ENCODE measurements at regions not wholly inside any gene's neighbourhood (a gene's known extent, or its start where the extent isn't known, plus 50 kb on each side); places are given as distances from the start of the nearest gene placed in this dataset.
A peak's percentile ranks its signal among the peaks of the same experiment; 100 is the strongest.

DNA sequence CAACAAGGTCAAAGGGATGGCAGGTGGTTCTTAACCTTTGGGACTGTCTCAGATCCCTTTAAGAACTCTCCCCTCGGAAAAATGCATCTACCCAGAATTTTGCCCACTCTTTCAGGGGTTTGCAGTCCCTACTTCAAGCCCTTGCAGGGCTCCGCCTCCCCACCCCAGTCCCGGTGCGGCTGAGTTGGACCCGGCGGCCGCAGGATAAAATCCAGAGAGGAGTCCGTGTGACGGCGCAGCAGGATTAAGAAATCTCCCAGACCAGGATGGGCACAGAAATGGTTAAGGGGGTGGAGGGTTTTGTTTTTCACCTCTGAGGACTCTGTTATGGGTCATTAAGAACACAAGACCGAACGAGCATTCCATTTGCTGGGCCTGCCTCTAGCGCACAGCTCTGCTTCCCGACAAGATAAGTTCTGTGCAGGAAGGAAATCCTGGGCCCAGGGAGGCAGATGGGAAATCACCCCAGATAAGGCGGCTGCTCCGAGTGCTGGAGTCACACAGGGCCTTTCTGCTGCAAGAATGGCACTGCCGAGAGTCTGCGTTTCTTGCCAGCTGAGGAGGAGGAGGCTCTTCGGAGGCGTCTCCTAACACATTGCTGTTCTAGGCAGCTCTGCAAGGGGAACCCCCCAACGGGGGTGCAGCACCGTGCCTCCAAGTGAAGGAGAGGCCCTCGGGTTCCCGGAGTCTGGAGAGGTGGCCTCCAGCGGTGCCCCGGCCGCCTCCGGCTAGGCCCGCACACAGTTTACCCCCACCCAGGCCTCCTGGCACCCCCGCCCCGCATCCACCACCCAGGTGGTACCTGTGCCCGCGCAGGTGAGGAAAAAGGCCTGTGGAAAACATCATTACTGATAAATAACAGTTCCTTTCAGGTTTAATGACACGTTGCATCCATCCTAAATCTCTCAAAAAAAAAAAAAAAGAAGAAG, 277.6 kb downstream of the BCOR start:
- no peak for DNase-seq

DNA sequence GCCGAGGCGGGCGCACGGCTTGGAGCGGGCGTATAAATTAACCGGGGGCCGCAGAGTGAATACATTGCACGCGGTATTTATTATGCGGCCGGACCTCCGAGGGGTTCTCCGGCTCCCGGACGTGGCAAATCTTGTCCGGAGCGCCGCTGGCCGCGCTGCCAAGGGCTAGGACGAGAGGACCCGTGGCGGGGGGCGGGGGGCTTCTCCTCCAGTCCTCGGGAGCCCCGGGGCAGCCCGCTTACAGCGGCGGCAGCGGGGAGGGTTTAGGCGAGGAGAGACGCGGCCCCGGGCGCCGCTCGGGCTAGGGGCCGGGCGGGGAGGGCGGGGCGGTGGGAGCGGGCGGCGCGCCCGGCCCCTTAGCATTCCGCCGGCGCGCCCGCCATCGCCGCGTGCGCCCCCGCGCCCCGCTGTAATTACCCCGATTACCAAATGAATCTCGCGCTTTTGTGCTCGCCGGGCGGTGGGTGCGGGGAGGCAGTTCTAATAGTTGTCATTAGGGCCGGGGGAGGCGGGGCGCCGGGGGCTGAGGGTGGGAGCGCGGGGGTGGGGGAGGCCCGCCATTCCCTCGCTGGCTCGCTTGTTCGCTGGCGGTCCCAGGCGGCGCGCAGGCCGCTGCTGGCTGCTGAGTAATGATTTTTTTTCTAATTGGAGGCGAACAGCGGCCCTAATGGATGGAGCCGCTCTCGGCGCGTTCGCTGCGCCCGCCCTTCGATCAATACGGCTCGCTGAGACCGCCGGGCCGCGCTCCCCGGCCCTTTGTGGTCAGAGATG, 276.6 kb downstream of the BCOR start:
- DNase-seq = peak; percentile 29

DNA sequence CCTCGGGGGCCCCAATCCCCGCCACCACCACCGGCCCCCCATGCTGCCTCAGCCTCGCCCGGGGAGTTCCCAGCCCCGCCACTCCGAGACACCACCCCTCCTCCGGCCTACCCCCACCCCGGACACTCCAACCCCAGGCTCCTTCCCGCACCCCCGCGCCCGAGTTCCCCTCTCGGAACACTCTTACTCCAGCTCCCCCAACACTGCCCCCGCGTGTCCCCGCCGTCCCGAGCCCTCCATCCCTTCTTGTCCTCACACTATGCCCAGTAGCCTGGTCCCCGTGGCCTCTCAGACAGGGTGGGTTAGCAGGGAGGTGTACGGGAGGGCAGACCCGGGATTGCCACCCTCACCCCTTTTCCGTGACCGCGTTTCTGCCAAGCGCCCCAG, 276.1 kb downstream of the BCOR start:
- DNase-seq = no peak

DNA sequence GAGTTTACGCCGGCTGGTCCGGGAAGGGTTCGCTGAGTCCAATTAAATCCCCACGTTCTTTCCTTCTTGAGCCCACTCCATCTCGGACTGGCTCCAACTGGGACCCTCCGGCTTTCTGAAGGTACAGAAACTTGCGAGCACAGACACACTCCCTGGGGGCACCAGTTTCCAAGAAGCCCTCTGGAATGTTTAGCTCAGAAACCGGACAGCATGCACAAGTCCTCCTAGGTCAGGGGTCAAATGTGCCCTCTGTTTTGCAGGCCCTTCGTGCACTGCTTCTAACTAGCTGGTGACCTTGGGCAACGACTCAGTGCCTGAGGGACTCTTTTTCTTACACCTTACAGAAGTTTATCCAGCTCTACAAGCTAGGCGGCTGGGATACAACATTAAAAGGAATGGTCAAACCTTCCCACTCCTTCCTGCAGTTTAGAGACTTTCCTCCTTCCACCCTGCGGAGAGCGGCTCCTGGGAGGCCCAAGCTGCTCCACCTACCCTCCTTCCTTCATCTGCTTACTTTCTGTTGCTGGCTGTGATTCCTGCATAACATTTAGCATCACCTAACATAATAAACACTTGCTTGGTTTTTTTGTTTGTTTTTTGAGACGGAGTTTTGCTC, 275.5 kb downstream of the BCOR start:
- no peak for DNase-seq

DNA sequence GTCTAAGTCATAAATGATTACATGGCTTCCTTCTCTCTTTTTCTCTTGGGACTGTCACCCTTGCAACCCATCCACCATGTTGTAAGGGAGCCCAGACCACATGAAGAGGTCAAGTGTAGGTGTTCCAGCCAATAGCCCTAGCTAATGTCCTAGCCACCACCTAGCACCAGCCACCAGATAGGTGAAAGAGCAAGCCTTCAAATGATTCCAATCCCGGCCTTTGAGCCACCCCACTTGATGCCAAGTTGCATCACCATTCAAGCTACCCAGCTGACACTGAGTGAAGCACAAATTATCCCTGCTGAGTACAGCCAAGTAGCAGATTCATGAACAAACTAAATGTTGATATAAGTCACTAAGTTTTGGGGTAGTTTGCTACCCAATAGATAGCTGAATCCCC, 274.3 kb downstream of the BCOR start:
- DNase-seq = no peak

DNA sequence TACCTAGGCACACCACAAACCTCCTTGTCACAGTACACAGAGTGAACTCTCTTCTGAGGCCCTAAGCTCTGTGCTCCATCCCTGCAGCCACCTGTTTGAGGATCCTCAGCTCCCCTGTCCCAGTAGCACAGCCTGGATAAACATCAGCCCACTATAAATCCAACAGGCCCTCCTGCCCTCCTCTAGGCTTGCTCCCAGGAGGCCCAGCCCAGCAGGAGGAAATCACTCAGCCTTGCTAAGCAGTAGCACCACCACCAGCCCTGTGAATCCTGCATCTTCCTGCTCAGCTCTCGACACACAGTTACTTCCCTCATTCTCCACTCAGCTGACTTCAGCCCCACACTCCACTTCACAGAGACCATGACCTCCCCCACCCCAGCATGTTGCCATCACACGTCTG, 273.9 kb downstream of the BCOR start:
- DNase-seq = no peak

DNA sequence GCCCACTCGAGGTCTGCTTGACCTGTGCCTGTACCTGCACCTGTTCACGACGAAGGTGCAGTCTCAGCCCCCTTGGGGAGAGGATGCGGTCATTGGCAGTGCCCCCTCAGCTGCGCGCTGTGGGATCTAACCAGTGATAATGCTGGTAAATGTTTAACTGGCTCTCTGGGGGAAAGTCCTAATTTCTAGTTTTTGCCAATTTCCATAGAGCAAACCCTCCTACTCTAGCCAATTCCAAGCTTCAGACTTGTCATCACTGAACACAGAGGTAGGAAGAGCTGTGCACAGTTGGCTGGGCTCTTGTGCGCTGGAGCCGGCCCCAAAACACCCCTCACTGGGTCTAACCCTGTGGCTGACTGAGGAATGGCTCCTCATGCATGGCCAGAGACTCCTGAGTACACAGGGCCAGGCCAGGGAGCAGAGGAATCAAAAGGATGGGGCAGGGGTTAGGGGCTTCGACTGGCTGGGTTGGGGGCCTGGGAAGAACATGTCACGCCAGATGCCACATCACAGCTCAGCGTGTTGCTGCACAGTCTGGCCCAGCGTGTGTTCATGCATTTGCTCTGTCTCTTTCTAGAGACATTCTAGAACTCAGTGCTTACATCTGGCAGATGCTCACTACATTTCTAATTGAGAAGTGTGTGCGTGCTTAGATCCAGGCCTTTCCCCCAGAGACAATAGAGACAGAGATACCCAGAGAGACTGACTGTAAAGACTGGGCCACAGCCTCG, 270.8 kb downstream of the BCOR start:
- DNase-seq = no peak

DNA sequence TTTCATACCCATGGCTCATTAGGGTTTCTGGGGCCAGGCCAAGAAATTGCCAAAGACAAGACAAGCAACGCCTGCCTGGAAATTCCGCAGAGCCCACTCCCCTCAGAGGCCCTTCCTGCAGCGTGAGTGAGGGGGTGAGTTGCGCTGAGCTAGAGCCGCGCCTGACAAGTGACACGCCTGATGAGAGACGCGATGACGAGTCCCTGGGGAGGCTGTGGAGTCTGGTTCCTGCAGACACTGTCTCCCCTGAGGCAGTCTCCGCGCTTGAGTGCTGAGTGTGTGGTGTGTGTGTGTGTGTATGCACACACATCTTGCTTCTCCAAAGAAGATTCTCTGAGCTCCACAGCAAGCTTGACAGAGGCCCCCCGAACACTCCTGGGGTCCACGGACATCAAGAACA, 269.8 kb downstream of the BCOR start:
- no peak for DNase-seq

DNA sequence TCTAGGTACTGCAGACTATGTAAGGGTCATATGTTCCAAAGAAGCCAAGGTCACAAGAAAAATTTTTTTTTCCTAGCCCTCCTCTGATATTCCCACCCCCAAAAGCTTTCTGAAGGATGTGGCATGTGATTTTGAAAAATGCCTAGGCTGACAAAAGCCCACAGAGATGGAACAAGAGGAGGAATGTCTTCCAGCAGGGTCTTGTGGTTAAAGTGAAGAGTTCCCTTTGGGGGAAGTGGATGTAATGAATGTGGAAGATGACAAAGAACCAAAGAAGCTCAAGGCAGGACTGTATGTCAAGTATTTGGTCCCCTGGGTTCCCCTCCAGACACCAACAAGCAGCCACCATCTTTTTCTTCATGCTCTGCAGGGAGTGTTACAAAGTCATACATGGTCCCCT, 268.8 kb downstream of the BCOR start:
- DNase-seq = no peak

DNA sequence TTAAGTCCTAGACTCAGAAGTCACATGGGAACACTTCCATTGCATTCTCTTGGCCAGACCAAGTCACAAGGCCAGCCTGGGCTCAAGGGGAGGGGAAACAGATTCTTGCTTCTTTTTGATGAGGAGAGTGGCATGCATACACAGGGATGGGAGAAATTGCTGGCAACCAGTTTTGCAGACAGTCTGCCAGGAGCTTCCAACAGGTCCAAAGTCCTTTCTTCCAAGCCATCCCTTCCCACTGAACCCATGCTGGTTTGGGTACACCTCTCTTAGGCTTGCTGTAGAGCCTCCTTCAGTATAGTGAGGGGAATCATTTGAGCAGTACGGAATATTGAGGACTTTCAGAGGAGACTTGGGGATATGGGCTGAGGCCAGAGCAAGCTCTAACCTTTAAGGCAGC, 267.8 kb downstream of the BCOR start:
- DNase-seq = no peak

DNA sequence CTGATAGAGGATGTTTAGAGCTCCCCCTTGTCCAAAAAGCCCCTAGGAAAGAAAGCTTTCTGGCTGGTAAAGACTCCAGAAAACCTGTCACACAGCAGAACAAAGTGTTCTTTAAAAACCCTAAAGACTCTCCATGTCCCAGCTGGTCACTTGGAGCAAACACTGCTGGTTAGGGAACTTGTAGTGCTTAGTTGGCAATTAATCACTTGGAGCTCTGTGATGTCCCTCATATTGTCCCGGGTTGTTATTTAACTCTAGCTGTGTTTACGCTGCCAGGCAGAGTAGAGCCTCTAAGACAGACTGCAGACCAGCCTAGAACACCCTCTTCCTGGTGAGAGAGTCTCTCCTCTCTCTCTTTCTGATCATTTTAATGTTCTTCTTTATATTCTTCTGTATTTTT, 267.3 kb downstream of the BCOR start:
- DNase-seq = no peak

DNA sequence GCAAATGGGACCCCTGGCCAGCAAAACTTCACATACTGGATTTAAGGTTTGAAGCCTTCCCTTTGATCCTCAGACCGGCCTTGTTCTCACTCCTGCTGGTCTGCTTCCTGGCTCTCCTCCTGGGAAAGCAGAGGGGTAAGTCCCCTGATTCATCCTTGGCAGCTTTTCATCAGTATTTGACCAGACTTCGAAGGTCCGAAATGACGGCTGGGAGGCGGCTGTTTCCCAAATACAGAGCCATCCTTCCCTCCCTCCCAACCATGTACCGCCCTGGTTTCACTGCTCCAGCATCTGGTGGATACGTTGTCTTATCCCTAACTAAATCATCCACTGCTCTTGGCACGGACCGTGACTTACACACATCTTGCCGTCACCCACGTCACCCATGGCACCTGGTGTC, 265.5 kb downstream of the BCOR start:
- DNase-seq = no peak

DNA sequence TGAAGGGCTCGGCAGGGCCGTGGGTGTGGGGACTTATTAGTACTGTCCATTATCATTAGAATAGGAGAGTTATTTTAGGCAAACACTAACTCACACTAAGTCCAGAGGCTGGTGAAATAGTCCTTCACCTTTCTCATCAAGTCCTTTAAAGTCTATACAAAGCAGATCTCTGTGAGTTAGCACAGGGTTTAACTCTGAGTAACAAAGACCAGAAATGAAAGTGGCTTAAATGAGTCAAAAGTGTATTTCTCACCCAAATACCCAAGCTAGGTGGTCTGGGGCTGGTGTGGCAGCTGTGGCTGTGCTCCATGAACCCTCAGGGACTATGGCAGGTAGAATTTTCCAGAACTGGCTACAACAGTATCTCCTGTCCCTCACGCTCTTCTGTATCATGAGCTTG, 263.2 kb downstream of the BCOR start:
- no peak for DNase-seq

DNA sequence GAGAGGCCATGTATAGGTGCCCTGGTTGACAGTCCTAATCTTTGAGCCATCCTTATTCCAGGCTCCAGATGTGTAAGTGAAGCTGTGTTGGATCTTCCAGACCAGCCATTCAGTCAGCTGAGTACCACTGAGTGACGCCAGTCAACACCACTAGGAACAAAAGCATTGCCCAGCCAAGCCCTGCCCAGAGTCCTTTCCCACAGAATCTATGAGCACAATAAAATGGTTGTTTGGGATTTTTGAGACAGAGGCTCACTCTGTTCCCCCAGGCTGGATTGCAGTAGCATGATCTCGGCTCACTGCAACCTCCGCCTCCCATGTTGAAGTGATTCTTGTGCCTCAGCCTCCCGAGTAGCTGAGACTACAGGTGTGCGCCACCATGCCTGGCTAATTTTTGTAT, 262.5 kb downstream of the BCOR start:
- no peak for DNase-seq

DNA sequence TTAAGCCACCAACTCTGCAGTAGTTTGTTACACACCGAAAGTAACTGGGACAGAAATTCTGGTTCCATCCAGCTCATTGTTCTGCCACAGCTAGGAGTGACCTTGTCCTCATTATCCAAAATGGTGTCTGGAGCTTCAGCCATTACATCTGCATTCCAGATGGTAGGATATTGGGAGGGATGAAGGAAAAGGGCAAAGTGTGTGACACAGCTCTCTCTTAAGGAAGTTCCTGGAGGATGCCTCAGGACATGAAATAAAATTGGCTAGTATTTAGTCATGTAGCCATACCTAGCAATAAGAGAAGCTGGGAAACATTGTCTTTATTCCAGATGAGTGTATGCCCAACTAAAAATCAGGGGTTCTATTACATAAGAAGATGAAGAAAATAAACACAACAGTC, 262.0 kb downstream of the BCOR start:
- DNase-seq = no peak

DNA sequence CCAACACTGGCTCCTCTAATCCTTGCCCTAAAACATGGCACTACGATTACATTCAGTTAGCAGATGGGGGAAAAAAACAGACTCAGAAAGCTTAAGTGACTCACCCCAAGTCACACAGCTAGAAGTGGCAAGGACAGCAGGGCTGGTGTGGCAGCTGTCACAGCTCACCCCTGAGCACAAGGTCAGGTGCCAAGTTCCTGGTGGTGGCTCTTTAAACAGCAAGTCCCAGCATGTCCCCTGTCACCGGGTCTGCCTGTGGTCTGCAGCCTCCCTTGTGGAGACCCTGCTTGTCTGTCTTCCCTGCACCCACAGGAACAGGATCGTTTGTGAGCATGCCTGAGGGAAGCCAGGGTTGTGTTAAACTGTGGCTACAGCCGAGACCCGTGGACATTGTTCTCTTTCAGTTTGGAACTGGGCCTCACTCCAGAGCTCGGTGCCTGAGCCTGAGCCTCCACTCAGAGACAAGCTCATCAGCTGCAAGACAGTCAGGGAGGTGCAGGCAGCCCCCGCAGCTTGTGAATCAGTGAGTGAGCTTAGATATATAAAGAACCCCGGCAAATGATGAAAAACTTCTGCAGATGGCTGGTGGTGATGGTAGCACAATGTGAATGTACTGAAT, 260.8 kb downstream of the BCOR start:
- DNase-seq = no peak

DNA sequence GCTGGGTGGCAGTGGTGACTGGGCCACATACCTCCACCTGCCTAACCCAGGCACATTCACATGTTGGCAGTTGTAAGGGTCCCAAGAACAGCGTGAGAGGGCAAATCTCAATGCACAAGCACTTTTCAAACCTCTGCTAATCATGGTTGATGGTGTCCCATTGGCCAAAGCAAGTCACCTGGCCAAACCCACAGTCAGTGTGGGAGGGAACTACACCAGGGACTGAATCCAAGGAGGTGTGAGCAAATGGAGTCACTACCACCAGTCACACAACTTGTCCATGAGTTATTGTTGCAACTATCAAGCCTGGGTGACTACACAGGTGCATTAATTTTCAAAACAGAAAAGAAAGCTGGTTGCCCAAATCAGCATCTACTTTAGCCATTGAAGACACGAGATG, 260.1 kb downstream of the BCOR start:
- no peak for DNase-seq

DNA sequence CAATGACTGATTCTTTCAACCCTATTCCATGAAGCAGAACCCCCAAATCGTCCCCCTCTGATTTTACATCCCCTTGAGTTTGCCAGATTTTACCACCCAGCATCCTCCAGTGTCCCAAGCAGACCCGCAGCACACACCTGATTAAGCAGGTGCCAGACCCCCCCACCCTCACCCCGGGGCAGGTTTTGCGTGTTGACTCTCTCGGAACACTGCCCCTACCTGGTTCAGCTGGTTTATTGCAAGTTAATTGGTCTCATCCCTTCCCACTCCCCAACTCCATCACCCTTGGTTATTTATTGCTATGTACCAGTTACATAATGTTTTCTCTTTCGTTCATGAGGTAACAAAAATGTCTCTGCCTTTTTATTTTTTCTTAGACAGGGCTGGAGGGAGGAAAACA, 258.4 kb downstream of the BCOR start:
- no peak for DNase-seq

DNA sequence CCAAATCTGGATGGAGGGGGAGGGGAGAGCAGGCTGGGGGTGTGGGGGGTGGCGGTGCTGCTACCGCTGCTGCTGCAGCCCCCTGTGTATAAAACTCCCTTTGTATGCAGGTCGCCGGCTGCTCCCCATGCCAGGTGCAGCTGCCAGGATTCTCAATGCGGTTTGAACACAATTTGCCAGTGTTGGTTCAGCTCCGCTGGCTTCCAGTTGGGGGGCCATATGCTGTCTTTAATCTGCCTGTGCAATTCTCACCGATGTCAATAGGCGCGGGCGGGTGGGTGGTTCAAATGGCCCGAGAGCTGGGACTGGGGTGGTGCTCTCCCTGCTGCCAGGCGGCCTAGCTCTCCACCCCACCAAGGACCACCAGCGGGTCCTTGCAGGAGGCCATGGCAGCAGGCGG, 257.6 kb downstream of the BCOR start:
- DNase-seq = no peak

DNA sequence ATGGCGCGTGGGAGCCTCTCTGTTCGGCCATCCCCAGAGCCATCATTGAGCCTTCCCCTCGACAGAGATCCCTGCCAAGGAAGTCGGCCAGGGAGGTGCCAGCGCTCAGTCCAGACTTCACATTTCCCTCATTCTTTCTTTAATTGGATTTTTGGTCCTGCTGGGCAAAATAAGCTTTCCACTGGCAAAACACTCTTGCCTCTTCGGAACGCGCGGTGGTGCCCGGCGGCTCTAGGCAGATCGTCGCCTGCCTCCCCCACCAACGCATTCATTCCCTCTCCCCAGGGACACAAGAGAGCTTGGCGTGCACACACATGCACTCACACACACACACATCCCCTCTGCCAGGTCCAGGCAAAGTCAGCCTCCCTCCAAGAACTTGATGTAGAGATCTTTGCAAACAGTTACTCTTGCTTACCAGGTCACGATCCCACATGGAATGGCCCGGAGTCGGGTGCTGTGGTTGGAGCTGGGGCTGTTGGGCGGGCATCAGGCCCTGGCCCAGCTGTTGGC, 257.1 kb downstream of the BCOR start:
- no peak for DNase-seq

DNA sequence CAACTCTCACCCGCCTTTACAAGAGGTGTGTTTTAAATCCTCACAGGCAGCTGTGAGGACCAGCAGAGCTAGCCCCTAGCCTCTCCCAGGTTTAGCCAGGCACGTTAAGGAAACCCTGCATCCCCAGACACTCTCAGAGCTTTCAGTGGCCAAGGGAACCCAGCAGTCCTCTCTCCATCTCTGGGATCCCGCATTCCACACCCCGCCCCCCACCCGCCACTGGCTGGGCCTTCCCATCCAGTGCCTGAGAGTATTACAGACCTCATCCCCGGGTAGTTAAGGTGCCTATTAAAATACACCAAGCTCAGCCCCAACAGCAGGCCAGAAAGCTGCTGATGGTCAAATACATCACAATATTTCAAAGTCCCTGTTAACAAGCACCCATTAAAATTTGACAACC, 256.2 kb downstream of the BCOR start:
- no peak for DNase-seq

DNA sequence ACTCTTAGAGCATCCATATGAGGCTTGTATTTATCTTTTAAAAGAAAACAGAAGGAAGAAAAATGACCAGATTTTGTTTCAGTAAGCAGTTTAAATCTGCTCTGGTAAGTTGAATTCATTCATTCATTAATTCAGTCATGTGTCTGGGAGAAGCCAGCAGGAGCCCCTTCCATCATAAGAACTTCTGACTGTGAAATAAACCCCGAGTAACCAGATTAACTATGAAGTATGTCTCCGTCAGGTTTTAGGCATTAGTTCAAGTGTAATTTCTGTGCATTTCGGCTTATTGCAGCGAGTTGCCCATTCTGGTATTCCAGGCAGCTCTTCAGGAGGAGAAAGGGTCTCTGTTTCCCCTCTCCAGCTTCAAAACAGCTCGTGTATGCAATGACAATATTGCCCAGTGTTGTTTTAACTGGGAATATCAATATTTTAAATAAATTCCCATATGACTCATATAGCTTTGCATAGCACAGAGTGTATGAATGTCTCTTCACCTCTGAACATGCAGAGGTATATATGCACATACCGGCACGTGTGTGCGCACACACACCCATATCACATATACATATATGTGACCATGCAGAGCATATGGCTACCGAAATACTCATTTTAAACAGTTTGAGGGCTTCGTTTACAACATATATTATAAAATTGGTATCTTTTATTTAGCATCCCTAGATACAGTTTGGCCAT, 255.3 kb downstream of the BCOR start:
- DNase-seq = no peak

Measured in activated T-cell treated with anti-CD3 and anti-CD28 coated beads for 4 hours (primary cell).